Loucy (cell line): ENCODE measurements at regions not wholly inside any gene's neighbourhood (a gene's known extent, or its start where the extent isn't known, plus 50 kb on each side); places are given as distances from the start of the nearest gene placed in this dataset.
"Not testable (repeated sequence)": the region's sequence is repeated elsewhere in the genome, so short reads cannot be mapped to it uniquely, and the experiment has no call there.

Experiments
- H2AFZ ChIP-seq: fragments of 200-600 bp; sonication (generic); 2 replicates; pipeline ENCODE4 v1.6.0; 2016; ENCODE audit warnings: antibody characterized with exemption, mild to moderate bottlenecking, low read length, moderate library complexity
- H3F3A ChIP-seq: fragments of 200-600 bp; 2 replicates; pipeline ENCODE4 v1.6.0; 2016; ENCODE audit warnings: antibody characterized with exemption, low read depth, mild to moderate bottlenecking
- H3K27me3 ChIP-seq: fragments of 200-600 bp; sonication (generic); 2 replicates; pipeline ENCODE4 v1.6.1; 2014; ENCODE audit warnings: low read length, mild to moderate bottlenecking; ENCODE audit not compliant: insufficient read depth, poor library complexity, severe bottlenecking
- H3K36me3 ChIP-seq: fragments of 200-600 bp; sonication (generic); 2 replicates; pipeline ENCODE4 v1.6.1; 2016; ENCODE audit warnings: low read length; ENCODE audit not compliant: insufficient read depth
- H3K4me1 ChIP-seq: fragments of 200-600 bp; sonication (generic); 2 replicates; pipeline ENCODE4 v1.5.1; 2014; ENCODE audit warnings: low read length, mild to moderate bottlenecking; ENCODE audit not compliant: insufficient read depth, poor library complexity, severe bottlenecking
- H3K4me2 ChIP-seq: fragments of 200-600 bp; sonication (generic); 2 replicates; pipeline ENCODE4 v1.6.0; 2014; ENCODE audit warnings: antibody characterized with exemption, low read length, low read depth, mild to moderate bottlenecking; ENCODE audit not compliant: poor library complexity, severe bottlenecking
- H3K4me3 ChIP-seq: fragments of 200-600 bp; sonication (generic); 2 replicates; pipeline ENCODE4 v1.5.1; 2014; ENCODE audit warnings: low read length, mild to moderate bottlenecking, mixed read lengths; ENCODE audit not compliant: poor library complexity, severe bottlenecking
- H3K79me2 ChIP-seq: fragments of 200-600 bp; sonication (generic); 2 replicates; pipeline ENCODE4 v1.6.1; 2014; ENCODE audit warnings: low read length; ENCODE audit not compliant: insufficient read depth
- H3K9ac ChIP-seq: fragments of 200-600 bp; sonication (generic); 2 replicates; pipeline ENCODE4 v1.6.0; 2014; ENCODE audit warnings: mild to moderate bottlenecking, low read depth, low read length, moderate library complexity; ENCODE audit not compliant: poor library complexity, severe bottlenecking
- H3K9me2 ChIP-seq: fragments of 200-600 bp; sonication (generic); replicated peaks from 2 replicates; pipeline ENCODE4 v1.6.1; 2016; ENCODE audit warnings: low read depth, low read length, mixed read lengths
- H3K9me3 ChIP-seq: fragments of 200-600 bp; sonication (generic); 2 replicates; pipeline ENCODE4 v1.6.1; 2014; ENCODE audit warnings: mild to moderate bottlenecking, antibody characterized with exemption, low read length, low read depth; ENCODE audit not compliant: insufficient read depth
- H4K20me1 ChIP-seq: fragments of 200-600 bp; sonication (generic); 2 replicates; pipeline ENCODE4 v1.6.0; 2014; ENCODE audit warnings: antibody characterized with exemption, low read length, mild to moderate bottlenecking; ENCODE audit not compliant: insufficient read depth, poor library complexity, severe bottlenecking
- CTCF ChIP-seq: fragments of 200-600 bp; sonication (generic); conservative IDR thresholded peaks from 2 replicates; pipeline ENCODE4 v1.5.1; 2014; ENCODE audit warnings: mild to moderate bottlenecking, antibody characterized with exemption, low read length
- EZH2phosphoT487 ChIP-seq: fragments of 200-600 bp; IDR thresholded peaks from 2 replicates; pipeline ENCODE4 v1.6.1; 2018; ENCODE audit warnings: antibody characterized with exemption, mild to moderate bottlenecking, moderate library complexity, borderline replicate concordance

DNA sequence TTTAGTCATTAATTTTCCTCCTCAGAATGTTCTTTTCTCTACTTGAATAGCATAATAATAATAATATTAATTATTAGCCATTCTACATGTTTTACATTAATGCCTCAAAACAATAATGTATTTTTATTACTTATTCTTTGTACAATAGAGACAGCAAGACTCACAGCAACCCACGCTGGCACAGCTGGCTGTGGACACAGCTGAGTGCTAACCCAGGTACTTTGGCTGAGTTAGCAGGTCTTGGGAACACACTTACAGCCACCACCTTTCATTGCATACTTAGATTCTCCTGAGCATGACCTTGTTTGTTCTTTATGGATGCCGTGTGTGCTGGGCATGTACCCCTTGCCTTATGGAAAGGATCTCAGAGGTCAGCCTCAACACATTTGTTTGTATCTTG lies 260.2 kb upstream of the ST6GAL2 start:
- Histone ChIP-seq H3K27me3 (no peaks in the 10 kb centered on the region), H3K9me2 (no peaks in the 10 kb centered on the region), H3K4me2 (no peak overlapping the region), H2AFZ (no peak overlapping the region), H3K4me1 (no peaks in the 10 kb centered on the region), H3K36me3 (no peaks in the 10 kb centered on the region; the same call in 1 of the 2 replicates), H3K79me2 (no peaks in the 10 kb centered on the region), H3K4me3 (no peak overlapping the region), H3F3A (no peaks in the 10 kb centered on the region), H3K9ac (no peak overlapping the region), H4K20me1 (no peaks in the 10 kb centered on the region), H3K9me3 (no peaks in the 10 kb centered on the region)
- TF ChIP-seq EZH2phosphoT487 (no peak), CTCF (no peak)

DNA sequence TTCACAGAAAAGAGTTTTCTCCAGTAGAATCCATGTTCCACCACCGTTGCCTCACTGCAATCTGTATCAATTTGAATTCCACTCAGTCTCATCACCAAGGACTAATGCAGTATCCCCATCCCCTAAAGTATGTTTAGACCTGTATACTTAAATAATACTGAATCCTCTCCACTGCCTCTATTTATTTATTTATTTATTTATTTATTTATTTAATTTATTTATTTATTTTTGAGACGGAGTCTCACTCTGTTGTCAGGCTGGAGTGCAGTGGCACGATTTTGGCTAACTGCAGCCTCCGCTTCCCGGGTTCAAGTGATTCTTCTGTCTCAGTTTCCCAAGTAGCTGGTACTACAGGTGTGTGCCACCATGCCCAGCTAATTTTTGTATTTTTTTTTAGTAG lies 260.7 kb upstream of the ST6GAL2 start:
- not testable (repeated sequence) for H3K9ac ChIP-seq

DNA sequence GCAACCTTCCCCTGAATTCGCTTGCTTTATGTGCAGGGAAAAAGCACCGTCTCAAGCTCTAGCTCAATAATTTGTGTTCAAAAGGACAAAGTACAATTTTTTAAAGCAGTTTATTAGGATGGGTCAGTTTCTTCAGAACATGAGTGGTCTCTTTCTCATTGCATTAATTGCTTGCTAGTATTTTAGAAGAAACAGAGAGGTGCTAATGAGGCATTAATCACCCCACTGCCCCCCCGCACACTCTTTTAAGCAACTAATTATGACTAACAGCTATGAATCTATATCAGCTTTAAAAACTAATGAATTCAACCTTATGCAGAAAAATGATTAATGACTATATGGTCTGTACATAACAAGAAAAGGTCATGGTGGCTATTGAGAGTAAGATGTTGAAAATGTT lies 262.1 kb upstream of the ST6GAL2 start:
- Histone ChIP-seq H3K79me2 (no peaks in the 10 kb centered on the region), H3K27me3 (no peaks in the 10 kb centered on the region), H2AFZ (no peak overlapping the region), H3K9me2 (no peaks in the 10 kb centered on the region), H4K20me1 (no peaks in the 10 kb centered on the region), H3K4me3 (no peak overlapping the region), H3K36me3 (no peaks in the 10 kb centered on the region; the same call in 1 of the 2 replicates), H3K4me1 (no peaks in the 10 kb centered on the region), H3K9me3 (no peaks in the 10 kb centered on the region), H3K9ac (no peak overlapping the region), H3K4me2 (no peak overlapping the region), H3F3A (no peaks in the 10 kb centered on the region)
- TF ChIP-seq EZH2phosphoT487 (no peak), CTCF (no peak)

More for the DNA sequence above, 260.7 kb upstream of the ST6GAL2 start:
- H3K4me1 ChIP-seq, H3K9me3 ChIP-seq, H2AFZ ChIP-seq, H3K4me3 ChIP-seq, H3K79me2 ChIP-seq, H3K36me3 ChIP-seq, H3K27me3 ChIP-seq, H3K4me2 ChIP-seq, H4K20me1 ChIP-seq, H3K9me2 ChIP-seq, H3F3A ChIP-seq: not testable (repeated sequence)

DNA sequence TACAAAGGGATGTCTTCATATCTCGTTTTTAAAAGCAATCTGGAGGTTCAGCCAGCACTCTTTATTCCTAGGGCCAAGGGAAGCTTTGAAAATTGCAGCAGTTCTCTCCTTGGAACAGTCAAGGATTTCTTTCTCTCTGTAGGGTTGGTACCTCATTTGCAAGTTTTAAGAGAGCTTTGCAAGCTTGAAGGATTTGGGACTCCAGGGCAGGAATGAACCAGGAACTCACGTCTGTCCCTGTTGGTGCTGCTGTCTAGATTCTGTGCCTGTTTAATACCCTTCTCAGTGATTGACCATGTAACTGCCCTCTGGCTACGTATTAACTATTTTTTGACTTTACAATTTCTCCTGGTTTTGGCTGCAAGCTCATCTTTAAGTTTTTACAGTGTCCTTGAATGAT lies 262.5 kb upstream of the ST6GAL2 start:
- no peak for TF ChIP-seq CTCF
- no peaks in the 10 kb centered on the region for H3K4me1 ChIP-seq
- no peaks in the 10 kb centered on the region for H3K9me2 ChIP-seq

More for the DNA sequence above, 262.5 kb upstream of the ST6GAL2 start:
- Histone ChIP-seq H3K4me3 (no peak overlapping the region), H3F3A (no peaks in the 10 kb centered on the region), H3K9ac (no peak overlapping the region), H3K36me3 (no peaks in the 10 kb centered on the region; the same call in 1 of the 2 replicates), H3K9me3 (no peaks in the 10 kb centered on the region), H3K79me2 (no peaks in the 10 kb centered on the region), H3K4me2 (no peak overlapping the region), H2AFZ (no peak overlapping the region), H4K20me1 (no peaks in the 10 kb centered on the region), H3K27me3 (no peaks in the 10 kb centered on the region)
